CD4-positive, alpha-beta T cell treated with Interferon alpha-2 for 1 hour (primary cell): ENCODE measurements at regions not wholly inside any gene's neighbourhood (a gene's known extent, or its start where the extent isn't known, plus 50 kb on each side); places are given as distances from the start of the nearest gene placed in this dataset.

ENCODE experiments used
- DNase-seq, 2 donors: peaks; one replicate each; pipeline ENCODE4 v3.0.0-alpha.2; 2020 to 2022

DNA sequence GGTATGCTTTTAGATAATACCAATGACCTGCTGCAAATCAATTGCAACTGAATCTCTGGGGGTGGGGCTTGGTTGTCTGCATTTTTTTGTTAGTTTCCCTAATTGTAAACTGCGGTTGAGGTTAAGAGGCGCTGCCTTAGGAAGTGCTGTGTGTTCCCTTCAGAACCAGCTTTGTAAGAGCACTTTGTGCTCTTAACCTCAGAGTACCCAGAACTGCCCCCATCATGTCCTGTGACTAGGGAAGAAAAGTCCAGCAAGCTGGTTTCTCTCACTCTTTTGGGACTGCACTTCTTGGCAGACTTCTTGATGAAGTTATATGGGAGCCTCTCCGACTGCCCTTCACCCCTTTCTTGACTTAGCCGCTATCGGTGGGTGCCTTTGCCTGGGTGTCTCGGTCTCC lies 245.5 kb upstream of the CXCR4 start:
- DNase-seq, result no peak

DNA sequence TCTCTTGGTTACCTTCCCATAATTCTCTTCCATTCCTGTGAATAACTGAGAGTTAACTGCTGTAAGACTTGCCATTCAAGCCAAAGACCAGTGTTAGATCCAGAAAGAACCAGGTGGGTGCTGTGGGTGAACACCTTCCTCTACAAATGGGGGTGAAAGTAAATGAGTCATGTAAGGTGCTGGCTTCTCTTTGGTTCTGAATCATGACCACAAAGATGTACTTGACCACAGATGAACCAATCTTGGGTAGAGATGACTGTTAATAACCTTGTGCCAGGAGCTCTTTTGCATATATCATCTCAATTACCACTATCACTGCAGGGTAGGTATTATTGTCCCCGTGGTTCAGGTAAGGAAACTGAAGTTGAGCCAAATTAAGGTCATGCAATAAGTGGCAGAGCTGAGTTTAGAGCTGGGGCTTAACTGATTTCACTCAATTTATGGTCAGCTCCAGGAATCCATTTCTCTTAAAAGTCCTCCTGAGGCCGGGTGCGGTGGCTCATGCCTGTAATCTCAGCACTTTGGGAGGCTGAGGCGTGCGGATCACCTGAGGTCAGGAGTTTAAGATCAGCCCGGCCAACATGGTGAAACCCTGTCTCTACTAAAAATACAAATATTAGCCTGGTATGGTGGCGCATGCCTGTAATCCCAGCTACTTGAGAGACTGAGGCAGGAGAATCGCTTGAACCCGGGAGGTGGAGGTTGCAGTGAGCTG lies 244.9 kb upstream of the CXCR4 start:
- no peak for DNase-seq

DNA sequence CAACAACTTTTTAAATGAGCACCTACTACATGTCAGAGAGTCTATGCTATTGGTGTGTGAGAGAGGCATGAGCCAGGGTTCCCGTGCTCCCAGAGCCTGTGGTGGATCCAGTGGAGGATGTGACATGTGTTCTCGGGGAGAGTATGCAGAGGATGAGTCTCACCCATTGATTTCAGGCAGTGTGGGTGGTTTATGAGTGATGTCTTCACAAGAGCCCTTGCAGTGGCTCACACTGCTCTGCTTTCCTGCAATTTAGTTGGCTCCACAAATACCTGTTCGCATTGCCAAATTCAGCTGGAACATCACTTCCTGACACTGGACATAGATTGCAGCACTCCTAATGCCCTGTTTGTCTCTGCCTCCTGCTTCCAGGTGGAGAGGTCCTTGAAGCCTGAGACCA lies 243.6 kb upstream of the CXCR4 start:
- DNase-seq, result no peak

DNA sequence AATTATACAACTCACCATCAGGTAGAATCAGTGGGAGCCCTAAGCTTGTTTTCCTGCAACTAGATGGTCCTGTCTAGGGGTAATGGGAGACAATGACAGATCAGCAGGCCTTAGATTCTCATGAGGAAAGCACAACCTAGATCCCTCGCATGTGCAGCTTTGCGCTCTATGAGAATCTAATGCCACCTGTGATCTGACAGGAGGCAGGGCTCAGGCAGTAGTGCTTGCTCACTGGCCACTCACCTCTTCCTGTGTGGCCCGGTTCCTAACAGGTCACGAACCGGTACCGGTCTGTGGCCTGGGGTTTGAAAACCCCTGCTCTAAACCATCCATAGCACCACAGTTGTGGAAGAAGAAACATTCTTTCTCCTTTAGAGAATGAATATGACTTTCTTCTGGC lies 242.8 kb upstream of the CXCR4 start:
- DNase-seq, result no peak

DNA sequence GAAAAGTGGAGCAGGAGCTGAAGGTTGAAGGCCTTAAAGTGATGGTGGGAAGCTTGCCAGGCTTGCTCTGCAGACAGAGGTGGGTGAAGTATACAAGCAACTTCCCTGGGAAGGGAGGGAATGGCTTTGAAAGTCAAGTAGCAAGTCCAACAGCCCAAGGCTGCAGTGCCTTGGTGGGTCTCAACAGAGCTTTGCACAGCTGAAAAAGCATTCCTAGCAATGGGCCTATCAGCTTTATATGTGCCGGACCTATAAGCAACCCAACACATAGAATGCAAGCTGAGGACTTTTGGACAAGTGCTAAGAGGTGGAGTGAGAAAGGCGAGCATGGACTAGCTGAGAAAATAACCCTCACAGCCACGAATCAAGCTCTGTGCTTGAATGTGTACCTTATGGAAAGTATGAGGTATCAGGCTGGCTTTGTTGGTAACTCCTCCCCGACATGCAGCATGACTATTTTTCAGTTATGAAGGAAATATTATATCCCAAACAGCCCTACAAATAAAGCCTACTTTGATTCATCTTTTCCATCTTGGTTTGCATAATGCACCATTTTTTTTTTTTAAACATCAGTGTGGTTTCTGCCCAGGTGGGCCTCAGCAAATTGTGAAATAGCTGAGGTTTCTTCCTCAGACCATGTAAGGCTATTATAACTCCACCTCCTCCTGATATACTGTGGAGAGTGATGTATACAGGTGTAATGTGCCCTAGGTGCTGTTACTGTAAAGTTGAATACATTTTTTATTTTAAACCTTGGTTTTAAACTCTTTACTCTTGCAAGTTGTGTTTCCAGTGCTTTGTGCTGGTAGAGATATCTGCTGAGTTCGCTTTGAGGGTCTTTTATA lies 241.4 kb upstream of the CXCR4 start:
- no peak for DNase-seq

DNA sequence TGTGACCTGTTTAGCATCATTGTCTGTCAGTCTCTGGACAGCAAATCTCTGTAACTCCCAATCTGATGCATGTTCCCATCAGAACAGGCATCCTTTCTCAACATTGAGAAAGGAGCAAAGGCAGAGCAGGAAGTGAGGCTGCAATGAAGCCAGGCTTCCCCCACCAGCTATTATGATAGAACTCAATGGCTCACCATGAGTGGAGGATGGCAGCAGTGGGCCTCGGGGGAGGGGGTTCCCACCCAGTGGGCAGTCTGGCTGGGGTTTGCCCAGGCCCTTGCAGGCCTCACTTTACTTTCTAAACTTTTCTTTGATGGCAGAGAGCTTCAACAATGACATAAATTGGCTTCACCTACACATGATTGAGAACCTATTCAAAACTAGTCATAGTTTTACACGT lies 240.6 kb upstream of the CXCR4 start:
- no peak for DNase-seq

DNA sequence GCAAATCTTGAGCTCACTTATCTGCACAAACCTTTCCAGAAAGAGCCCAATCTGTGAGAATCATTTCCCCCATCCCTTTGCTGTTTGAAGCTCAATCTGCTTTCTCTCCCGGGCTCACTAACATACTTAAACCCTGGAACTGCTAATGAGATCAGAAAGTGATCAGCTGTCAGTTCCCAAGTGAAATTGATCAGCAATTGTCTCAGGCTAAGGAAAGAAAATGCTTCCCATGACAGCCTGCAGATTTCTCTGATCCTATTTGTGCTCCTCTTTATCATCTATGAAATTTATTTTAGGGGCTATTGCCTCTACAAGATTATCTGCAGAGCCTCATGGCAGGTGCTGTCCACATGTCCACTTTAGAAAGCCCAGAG lies 239.0 kb upstream of the CXCR4 start:
- no peak for DNase-seq

DNA sequence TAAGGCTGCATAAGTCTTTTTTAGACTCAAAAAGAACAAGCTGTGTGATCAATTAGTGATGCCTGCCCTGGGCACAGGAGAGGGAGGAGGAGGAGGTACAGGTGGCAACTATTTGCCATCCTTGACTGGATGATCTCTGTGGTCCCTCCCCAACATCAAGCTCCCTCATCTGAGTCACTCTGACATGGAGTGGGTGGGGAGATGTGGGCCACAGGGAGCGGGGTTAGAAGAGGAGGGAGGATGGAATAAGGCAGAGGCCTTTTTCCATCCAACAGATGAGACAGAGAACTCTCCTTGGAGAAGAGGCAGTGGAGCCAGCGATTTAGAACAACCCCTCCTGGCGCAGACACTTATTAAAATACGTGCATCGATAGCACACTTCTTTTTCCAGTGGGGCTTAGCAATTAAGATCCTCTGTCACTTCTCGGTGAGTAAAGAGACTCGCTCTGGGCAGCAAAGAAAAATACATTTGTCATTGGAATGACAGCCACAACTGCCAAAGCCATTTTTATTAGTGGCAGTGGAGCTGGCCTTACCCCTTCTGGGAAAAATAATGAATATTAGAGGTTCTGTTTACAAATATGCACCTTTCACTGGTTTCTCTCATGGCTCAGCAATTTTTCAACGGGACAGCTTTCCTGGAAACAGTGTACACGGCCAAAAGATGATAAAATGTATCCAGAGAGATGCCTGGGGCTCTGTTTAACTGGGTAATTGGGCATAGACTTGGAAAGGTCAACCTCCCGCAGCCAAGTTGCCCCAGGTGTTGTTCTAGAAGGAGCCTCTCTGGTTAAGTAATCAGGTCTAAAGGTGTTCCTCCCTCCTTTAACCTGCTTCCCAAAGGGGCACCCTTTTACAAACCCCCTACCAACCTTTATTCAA lies 238.4 kb upstream of the CXCR4 start:
- no peak for DNase-seq

DNA sequence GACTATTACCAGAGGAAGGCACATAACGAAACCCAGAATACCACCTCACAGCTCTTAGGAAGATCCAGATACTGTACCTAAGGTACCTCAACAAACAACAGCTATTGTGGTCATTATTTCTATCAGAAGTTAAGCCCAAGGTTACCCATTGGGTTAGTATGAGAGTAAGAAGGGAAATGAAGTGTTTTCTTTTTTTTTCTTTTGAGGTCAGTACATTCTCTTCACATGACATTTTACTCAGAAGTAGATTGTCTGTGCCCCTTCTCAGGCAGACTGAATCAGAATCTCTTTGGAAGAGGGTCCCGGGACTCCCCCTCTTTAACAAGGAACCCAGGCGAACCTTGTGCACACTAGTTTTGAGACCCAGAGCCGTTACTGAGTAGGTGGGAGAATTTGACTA lies 233.7 kb upstream of the CXCR4 start:
- DNase-seq, result no peak

DNA sequence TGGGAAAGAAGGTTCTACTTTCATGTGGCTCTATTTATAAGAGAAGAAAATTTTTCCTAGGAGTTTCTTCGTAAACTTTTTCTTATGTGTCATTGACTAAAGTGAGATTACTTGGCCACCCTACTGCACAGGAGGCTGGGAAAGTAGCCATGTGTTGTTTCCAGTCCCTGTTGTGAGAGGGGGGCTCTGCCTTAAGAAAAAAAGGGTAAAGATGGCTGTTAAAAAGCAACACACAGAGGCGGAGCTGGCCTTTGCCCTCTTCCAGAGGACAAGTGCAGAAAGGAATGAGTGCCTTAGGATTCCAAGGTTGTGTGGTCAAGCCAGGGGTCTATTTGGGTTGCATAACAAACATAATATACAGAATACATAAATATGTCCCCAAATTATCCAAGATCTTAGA lies 230.0 kb upstream of the CXCR4 start:
- DNase-seq, result no peak

DNA sequence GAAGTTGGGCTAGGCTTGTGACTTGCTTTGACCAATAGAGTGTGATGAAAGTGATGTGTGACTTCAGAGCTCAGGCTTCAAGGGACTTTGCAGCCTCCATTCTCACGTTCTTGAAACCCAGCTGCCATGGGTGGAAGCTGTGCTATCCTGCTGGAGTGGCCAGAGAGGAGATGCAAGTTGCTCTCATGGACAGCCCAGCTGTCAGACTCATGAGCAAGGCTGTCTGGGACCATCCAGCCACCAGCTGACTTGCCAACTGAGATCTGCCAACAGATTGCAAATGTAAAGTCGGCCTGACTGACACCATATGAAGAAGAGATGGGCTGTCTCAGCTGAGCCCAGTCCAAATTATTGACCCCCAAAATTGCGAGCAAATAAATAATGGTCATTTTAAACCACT lies 226.4 kb upstream of the CXCR4 start:
- no peak for DNase-seq

DNA sequence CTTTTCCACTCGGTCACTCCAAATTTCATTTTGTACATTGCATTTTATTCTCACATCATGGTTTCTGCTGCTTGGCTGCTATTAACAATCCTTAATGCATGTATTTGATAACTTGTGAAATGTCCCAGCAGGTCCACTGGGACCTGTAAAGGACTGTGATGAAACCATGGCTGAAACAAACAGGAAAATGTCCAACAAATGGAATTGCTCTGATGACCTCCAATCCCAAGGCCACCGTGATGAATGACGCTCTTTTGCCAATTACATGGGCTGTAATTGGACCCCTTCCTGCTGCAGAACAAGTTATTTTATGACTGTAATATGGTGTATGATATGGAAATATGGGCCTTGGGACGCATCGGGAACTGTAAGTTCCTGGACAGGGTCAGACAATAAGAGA lies 224.2 kb upstream of the CXCR4 start:
- DNase-seq, result no peak

DNA sequence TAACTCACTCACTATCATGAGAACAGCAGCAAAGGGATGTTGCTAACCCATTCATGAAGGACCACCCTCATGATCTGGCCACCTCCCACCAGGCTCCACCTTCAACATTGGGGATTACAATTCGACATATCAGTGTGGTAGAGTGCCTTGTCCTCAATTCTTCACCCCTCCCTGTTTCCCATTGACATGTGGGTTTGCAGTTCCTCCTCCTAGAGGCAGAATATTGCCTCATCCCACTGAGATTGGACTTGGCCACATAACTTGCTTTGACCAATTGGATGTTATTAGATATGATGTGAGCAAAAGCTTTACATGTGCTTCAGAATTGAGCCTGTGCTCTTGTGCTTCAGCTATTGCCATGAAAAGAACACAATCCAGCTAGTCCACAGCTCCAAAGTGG lies 217.0 kb upstream of the CXCR4 start:
- no peak for DNase-seq

DNA sequence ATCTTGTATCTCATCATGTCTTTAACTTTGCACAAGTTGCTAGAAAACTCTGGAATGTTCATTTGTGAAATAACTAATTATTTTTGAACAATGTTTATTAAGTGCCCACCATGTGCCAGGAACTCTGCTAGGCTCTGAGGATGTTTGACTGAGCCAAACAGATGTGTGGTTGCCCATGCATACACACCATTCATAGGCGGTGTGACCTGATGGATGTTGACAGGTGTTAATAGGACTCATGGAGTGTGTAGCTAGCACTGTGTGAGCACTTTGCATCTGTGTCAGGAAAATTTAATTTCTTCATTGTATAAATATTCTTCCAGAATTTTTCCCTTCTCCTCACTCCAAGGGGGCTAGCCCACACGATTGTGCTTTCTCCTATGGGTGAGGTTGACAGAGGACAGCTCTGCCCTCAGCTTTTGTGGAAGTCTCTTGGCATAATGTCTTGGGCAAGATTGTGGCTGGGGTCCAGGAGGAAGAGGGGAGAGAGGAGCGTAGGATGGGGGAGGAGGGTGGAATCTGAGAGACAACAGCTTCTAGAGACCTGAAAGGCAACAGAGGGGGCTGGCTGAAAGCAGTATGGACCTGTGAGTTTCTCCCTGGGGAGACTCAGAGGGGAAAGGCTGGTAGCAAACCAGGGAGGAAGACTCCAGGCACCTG lies 214.6 kb upstream of the CXCR4 start:
- no peak for DNase-seq

DNA sequence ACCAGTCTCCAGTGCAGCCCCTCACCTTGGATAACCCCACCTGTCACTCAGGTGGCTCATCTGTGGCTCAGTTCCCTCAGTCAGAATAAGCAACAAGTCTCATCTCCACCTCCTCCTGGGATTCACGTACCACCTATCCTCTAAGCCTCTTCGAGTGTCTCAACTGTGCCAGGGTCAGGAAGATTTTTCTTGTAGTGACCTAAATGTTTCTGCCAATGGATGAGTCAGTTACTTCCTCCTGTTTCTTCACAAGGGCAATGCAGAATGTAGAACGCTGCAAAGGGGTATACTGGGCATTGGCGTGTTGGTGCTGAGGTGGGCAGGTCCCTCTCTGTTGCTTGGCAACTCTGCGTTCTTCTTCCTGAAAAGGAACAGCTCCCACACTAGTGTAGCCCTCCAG lies 213.3 kb upstream of the CXCR4 start:
- DNase-seq, result no peak

DNA sequence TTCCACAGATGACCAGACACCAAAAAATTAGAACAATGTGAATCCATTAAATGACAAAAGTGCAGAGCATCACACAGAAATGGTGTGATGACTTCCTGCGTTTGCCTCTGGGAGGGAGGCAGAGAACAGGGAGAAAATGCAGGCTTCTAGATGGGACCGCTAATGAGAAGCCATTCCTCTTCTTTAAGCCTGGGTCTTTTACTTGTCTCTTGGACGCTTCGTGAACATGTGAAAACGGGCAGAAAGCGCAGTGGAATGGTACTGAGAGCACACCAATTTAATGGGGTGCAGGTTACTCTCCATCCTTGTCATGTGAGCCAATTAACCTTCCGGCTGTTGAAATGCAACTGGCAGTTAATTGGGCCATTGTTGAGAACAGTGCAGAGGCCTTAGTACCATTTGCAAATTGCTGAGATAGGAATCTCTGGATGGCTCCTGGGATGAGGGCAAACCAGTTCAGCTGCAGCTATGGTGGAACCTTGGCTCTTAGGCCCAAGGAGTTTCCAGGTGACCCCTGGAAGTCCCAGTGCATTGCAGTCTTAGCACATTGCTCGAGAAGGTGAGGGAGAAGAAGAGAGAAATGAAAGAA lies 210.4 kb upstream of the CXCR4 start:
- no peak for DNase-seq

DNA sequence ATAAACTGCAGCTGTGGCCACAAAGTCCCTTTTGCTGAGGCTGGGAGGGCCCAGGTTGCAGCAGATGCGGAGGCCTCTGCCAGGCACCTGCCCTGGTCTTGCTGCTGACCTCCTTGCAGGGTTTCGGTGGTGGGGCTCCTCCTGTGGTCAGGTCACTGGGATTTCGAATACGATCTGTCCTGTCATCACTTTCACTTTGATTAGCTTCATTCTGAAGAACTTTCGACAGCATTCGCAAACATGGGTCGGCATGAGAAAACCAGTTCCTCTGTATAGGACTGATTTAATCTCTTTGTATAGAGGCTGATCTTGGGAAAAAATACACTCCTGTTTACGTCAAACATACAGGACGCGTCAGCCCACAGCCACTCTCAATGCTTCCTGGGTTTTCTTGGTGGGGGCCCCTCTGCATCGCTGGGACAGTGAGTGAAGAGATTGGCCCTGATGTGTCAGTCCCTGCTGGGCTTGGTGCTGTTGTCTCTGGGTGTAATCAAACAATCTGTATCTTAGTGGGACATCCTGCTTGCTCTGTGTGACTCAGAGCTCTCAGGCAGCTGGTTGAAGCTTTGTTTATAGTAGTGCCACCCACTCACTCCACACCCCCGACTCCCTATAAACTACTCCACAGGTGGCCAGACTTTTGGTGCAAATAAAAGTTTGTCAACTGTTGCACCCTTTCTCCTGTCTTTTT lies 209.4 kb upstream of the CXCR4 start:
- DNase-seq, result peak; percentile 69 to 83

DNA sequence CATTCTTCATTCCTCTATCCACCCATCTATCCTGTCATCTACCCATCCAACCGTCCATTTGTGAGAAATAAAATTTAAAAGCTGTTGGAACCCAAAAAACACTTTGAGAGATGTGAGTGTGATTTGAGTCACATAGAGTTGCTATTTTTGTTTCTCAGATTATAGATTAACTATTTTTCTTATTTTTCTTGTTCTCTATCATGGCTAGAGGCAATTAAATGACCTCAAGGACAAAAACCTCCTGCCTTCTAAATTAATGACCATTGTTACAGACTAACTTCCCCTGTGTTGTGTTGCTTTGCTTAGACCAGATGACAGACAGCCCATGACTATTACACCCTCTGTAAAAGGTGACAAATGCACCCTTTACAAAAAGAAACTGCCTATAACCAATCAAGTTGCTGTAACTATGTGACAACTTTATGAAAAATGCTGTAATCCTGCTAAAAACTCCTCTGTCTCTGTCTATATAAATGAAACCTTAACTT lies 207.9 kb upstream of the CXCR4 start:
- DNase-seq, result no peak

DNA sequence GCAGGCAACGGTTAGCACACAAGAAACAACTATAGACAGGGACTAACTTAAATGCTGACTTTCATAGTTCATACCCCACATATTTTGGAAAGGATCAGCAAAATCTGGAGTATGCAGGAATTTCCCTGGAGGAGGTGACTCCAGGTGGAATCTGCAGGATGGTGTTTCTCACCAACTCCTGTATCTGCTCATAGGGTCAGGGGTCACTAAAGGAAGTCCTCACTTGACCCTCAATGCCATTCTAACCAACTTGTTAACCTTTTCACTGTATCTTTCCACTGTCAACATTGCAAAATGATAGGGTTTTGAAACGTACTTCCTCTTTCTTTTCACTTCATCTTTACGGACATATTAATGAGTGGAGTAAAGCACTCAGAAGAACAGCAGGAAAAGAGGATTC lies 207.0 kb upstream of the CXCR4 start:
- no peak for DNase-seq

DNA sequence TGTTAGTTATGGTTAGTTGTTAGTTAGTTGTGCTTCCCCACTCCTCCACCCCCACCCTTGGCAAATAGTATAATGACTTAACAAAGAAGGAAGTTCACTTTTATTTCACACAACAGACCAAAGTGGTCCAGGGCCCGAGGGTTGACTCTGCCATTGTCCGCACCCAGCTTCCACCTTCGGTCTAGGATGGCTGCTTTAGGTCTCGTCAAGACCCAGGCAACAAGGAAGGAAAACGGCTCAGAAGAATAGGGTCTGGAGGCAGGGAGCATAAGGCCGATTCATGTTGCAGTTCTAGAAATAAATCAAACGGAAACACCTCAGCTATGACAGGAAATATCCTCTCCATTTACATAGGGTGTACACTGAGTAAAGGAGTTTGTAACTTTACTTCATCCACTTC lies 206.0 kb upstream of the CXCR4 start:
- no peak for DNase-seq

DNA sequence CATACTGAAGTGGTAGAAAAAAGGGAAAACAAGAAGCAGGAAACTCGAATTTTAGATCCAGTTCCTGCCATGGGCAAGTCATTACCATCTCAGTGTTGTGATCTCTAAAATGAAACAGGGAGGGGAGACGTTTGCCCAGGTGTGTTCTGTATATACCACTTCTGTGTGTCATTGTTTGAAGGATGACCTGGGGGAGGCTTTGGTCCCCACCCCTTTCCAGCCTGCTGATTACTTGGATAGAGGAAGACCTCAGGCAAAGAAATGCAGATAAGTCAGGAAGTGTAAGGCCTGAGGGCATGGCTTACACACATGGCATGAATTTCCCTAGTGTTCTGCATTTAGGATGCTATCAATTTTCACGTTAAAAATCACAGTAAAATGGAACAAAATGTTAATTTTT lies 205.2 kb upstream of the CXCR4 start:
- no peak for DNase-seq

DNA sequence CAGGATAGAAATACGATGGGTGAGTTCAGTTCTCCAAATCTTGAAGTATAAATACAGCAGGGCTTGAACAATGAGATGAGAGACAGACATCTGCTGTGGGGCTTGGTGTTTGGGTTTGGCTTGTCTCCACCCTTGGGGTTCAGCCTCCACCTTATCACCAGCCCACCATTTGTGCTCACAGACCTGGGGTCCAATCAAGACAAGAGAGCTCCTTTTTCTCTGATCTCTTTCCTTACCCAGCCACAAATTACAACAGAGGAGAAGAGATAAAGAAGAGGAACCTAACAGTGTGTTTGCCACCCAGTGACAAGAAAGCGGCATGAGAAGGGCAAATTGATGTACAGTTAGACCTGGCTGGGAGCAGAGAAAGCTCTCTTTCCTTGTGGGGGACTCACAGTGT lies 204.5 kb upstream of the CXCR4 start:
- no peak for DNase-seq
